Endometrial microvascular endothelial cells (primary cell): ENCODE measurements at regions not wholly inside any gene's neighbourhood (a gene's known extent, or its start where the extent isn't known, plus 50 kb on each side); places are given as distances from the start of the nearest gene placed in this dataset.

Experiments
- in situ Hi-C: cut with HindIII; loops from 2 replicates; pipeline ENCODE4 v1.10.0; 2017; ENCODE audit warnings: low sequenced_read_pairs, low pct_unique_long_range_greater_than_20kb; ENCODE audit errors: inconsistent ontology term

DNA sequence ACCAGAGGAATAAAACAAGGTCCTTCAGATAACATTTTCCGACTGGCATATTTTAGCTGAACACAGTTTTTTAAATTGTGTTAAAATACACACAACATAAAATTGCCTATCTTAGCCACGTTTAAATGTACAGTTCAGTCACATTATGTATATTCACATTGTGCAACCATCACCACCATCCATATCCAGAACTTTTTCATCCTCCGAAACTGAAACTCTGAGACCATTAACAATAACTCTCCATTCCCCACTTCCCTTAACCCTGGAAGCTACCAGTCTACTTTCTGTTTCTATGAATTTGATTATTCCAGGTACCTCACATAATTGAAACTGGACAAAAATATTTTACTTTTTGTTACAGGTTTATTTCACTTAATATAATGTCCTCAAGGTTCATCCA, 213.3 kb downstream of the ETS1 start:
- in situ Hi-C loops: no loop called here

DNA sequence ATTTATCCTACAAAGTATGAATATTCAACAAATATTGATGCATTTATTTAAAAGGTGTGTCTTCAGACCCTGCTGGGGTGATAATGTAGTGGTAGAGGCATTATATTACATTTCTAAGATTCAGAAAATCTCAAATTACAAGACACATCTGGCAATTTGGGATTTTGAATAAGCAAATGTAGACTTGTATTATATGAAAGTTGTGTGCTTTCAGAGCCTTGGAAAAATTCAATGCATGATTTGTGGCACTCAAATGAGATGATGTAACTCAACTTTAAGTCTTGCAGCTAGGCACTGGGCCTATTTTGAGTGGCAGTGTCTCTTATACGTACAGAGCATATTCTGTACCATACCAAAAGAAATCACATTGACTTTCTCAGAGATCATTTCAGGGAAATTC, 214.4 kb downstream of the ETS1 start:
- in situ Hi-C loops: no loop called here

DNA sequence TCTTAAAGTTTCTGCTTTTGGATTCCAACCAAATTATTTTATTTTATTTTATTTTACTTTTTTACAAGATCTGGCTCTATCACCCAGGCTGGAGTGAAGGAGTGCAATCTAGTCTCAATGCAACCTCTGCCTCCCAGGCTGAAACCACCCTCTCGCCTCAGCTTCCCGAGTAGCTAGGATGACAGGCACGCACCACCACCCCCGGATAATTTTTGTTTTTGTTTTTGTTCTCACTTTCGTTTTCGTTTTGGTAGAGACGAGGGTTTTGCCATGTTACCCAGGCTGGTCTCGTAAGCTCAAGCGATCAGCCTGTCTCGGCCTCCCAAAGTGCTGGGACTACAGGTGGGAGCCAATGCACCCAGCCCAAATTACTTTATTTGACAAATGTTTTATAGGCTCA, 219.8 kb downstream of the ETS1 start:
- in situ Hi-C loops: no loop called here

DNA sequence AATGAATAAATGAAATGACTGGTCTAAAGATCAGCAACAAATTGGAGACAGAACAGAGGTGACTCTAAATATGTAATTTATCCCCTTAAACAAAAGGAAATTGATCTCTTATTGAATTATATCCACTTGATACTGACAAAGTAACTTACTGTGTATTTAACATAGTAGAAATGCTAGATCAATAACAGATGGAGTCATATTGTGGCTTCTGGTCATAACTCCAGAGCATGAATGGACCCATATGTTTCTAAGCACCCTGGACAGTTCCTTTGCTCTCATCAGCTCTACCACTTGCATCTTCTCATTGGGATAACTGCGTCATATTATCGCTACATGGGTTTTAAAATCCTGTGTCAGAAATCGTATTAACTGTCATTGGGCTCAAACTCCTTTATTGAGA, 222.3 kb downstream of the ETS1 start:
- in situ Hi-C loops: no loop called here

DNA sequence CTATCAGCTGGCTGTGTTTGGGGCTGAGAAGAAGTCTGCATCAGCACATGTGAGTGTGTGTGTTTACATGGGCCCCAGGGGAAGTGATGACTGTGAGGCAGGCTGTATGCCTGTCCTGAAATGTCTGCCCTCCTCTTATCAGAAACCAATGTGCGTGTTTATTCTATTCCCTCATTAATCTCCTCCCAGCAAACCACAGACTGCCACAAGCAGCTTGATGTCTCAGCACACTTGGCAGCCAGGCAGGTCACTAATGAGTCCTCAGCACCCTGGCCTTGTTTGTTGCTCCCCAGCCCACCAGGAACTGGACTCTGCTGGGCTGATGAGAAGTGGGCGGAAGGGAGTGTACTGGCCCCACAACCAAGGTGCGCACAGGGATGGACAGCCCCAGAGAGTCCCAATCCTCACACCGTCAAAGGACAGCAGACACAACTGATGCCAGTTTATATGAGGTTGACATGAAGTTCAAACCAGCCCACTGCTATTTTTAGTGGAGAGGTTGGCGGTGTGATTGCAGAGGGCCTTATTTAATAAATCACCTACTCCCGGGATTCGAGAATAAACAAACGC, 225.8 kb downstream of the ETS1 start:
- in situ Hi-C loops: no loop called here

DNA sequence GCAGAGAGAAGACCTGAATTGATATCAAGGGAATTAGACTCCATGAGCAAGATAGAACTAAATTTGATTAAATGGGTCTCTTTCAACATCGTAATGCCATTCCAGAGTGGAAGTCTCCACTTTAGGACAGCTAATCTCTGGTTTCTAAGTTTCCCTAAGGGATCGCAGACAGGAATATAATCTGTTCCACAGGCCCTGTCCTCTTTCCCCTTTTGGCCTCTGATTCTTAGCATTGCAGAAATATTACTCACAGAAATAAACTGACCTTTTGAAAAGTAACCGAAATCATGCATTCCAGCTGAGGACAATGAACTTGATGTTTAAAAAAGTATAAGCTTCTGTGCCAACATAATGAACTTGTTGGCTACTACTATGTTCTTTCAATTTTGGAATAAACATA, 227.8 kb downstream of the ETS1 start:
- in situ Hi-C loops: no loop called here

DNA sequence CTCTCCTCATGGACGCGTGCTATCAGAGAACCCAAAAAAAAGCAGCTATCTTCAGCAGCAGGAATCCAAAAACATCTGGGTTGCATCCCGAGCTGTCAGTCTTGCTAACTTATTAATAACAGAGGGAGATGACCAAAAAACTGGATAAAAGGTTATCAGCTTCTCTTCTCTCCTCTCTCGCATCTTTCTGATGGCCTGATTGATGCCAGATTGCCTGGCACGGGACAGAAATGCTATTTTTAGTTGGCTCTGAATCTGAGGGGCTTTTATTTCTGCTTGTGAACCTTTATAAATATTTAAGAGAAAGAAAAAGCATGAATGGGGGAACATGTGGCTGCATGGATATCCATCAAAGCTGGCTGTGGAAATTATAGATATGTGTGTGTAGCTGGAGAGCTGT, 230.3 kb downstream of the ETS1 start:
- in situ Hi-C loops: no loop called here

DNA sequence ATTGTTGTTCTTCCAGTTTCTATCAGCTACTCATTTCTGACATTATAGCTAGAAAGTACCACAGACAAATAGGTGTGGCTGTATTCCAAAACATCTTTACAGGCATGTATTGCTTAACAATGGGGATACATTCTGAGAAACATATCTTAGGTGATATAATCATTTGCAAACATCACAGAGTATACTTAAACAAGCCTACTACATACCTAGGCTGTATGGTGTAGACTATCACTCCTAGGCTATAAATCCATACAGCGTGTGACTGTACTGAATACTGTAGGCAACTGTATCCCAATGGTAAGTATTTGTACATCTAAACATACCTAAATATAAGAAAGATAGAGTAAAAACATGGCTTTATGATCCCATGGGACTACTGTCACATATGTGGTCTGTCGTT, 231.8 kb downstream of the ETS1 start:
- in situ Hi-C loops: no loop called here

DNA sequence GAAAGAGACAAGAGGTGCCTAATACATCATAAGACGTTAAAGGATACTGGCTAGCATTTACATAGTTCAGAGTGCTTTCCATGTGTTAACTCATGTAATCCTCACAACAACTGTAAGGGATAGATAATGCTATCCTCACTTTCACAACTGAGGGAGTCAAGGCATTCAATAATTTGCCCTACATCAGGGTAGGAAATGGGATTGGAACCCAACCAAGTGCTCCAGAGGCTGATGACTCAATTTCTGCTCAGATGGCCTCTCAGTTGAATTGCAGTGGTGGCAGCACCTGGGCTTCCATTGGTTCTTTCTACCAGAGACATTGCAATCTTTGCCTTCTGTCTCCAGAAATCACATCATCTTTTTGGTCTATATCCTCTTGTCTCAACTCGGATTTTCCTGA, 232.9 kb downstream of the ETS1 start:
- in situ Hi-C loops: no loop called here

DNA sequence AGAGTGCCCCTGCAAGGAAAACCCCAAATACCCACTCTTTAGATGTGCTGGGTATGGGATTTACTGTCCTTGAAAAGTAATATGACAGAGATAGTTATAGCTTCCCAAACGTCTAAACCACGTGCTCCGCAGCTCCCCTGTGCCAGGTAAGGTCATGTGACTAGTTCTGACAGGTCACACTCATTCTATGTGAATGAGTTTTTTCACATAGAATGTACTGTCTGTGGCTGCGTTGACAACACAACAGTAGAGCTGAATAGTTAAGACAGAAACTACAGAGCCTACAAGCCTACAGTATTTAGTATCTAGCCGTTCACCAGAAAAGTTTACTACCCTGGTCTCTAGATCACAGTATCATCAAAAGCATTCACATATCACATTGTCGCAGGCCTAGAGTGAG, 236.2 kb downstream of the ETS1 start:
- in situ Hi-C loops: no loop called here

DNA sequence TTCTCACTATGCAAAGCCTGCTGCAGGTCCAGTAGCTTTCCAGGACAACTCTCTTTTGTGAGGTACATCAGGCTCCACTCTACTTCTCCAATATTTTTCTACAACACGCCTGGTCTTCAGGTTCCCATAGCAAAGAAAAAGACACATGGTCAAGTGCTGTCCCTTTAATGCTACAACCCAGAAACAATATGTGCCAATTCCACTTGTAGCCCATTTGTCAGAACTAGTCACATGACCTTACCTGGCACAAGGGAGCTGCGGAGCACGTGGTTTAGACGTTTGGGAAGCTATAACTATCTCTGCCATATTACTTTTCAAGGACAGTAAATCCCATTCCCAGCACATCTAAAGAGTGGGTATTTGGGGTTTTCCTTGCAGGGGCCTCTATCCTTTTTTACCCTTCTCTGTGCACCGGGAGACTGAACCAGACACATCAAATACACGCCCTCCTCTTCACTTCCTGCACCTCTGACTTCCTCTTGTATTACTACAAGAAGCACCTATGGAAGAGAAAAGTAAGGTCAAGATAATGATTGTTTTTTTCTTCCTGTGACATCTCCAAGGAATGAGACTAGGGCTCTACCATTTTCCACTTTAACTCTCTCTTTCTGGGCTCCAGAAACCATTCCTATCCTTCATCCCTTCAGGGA, 237.6 kb downstream of the ETS1 start:
- in situ Hi-C loops: loop anchor here (25.0 kb wide), 1 partner anchor 163 kb away; no protein-coding TSS in a partner anchor

DNA sequence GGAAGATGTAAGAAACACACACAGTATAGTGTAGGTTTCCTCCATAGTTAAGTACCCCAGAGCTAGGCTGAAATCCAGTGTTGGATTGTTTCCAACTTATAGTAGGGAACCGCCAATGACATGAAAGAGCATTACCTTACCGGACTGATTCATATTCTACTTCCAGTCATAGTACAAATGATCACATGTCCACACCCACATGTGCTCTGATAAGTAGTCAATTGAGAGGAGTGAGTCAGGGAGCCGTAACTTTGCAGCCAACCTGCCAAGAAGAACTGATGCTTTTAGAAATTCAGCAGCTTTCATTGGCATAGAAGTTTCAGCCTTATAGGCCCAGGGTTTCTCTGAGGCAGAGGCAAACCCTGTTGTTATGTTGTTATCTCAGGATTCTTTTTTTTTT, 240.6 kb downstream of the ETS1 start:
- in situ Hi-C loops: loop anchor here (25.0 kb wide), 1 partner anchor 165 kb away; no protein-coding TSS in a partner anchor

DNA sequence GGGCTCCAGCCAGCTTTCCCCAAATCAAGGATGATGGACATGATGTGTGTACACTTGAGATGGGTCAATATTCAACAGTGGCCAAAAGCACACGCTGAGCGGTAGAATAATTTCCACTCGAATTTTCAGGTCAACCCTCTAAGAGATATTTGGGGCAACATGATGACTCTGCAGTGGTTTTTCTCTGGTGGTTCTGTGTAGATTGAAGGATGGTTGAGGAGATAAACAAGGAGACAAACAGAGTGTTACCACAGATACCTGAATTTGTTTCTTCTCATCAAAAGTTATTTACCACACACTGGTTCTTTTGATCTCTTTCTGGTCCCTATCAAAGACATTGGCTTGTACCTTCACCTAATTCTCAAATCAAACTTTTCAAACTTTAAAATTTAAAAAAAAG, 242.0 kb downstream of the ETS1 start:
- in situ Hi-C loops: loop anchor here (25.0 kb wide), 1 partner anchor 167 kb away; no protein-coding TSS in a partner anchor

DNA sequence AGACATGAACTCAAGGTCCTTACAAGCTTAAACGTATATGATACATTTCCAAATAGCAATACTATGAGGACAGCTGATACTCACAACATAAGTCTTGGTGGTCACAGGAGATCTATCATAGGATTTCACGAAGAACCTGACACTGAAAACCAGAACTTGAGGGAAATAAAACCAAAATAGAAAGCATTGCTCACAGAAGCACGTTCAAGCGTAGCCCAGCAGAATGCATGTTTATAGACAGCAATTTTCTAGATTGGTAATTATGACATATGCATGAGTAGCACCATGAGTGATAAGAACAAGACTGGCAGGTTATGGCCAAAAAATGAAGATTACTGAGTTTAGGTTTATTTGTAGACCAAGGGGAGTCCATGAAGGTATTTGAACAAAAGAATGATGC, 243.5 kb downstream of the ETS1 start:
- in situ Hi-C loops: loop anchor here (25.0 kb wide), 1 partner anchor 168 kb away; no protein-coding TSS in a partner anchor

DNA sequence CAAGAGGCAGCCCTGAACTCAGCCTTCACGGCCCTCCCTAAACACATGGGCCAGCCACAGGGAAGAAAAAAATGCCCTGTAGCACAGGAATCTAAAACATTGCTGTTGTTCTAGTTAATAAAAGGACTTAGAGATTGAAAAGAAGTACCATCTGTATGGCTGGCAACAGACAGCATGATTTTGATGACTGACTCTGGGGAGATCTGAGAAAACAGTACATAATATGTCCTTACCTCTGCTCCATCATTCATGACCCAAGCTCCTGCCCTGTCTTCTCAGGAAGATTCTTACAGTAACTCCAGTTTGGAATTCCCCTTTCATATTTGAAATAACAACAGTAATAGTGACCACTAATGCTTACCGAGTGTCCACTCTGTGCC, 244.2 kb downstream of the ETS1 start:
- in situ Hi-C loops: loop anchor here (25.0 kb wide), 1 partner anchor 169 kb away; no protein-coding TSS in a partner anchor

DNA sequence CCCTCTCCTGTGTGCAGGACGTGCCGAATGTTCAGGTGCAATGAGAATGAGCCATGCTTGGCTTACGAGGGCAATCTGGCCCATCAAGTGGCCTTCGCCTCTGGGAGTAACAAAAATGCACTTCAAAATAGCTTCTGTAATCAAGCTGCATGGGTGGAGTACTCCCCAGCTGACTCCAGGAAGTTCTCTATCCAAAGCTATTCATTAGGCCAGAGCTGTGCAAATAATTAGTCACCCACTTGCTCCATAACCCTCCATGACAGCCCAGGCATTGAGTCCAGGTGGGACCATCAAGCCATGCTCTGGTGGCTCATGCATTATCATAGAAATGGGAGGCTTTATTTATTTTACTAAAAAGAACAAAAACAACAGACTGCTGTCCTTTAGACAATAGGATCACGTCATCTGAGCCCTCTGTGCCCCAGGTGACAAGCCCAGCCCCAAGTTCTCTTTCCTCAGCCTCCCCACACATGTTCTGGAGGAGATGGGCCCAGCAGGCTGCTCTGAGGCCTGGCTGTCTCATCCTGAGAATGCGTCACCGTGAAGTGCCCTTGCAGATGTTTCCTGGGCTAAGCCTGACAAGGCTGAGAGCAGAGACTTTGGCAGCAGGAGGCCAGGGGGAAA, 244.7 kb downstream of the ETS1 start:
- in situ Hi-C loops: loop anchor here (25.0 kb wide), 1 partner anchor 170 kb away; no protein-coding TSS in a partner anchor

DNA sequence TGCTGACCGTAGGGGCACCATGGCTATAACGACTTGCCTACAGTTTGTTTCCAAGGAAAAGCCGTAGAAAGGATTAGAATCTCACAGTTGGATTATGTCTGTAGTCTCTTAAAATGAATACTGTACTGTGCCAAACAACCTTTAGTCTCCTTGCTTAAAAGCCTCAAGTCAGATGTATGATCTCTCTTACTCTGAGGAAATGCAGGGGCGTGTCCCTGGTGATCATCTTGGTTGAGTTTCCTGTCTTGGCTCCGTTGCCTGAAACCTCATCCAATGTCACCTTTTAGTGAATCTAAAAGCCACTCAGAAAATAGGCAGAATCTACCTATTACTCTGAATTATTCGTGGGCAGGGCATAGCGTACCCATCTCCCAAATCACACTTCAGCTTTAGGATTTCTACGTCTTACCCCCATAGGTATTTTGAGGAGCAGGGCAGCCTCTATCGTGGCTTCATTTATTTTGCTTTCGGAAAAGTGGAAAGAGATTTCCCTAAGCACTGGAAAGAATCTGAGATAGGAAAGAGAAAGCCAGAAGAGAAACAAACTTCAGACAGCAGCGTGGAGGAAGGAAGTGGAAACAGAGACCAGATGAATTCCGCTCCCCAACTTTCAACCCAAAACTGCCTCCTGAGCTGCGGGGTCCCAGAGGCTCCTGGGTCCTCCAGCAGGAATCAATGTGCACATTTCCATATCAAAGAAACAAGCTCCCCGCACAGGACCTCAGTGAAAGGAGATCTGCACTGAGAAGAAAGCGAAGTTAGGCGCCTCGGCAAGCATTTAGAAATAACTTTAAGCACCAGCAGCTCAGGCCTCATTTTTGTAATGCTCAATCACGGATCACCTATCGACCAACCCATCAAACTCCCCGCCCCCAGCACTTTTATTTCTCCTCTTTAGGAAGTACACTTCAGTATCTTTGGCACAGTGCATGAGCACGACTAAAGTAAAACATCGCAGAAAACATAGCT, 245.8 kb downstream of the ETS1 start:
- in situ Hi-C loops: loop anchor here (25.0 kb wide), 1 partner anchor 171 kb away; no protein-coding TSS in a partner anchor

DNA sequence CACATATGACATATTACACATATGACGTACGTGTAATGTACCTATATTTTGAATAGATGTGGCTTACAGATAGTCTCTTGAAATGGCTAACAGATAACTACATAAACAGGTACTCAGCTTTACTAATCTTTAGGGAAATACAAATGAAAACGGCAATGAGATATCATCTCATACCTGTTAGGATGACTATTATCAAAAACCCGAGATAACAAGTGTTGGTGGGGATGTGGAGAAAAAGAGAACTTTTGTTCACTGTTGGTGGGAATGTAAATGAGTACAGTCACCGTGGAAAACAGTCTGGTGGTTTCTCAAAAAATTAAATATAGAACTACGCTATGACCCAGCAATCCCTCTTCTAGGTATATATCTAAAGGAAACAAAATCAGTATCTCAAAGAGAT, 247.6 kb downstream of the ETS1 start:
- in situ Hi-C loops: loop anchor here (25.0 kb wide), 1 partner anchor 173 kb away; no protein-coding TSS in a partner anchor

DNA sequence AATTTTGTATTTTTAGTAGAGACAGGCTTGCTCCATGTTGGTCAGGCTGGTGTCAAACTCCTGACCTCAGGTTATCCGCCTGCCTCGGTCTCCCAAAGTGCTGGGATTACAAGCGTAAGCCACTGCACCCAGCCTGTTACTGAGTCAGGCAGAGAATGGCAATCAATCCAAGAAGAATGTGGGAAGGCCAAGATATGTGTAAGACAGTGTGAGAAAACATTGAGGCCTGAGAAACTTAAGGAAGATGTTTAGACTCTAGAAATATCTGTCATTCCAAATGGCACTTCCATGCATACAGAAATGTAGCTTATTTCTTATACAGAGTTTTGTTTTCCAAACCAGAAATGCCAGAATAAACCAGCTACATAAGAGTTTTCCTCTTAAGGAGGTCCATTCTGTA, 248.5 kb downstream of the ETS1 start:
- in situ Hi-C loops: loop anchor here (25.0 kb wide), 1 partner anchor 173 kb away; no protein-coding TSS in a partner anchor
